H1 (cell line): ENCODE measurements at regions not wholly inside any gene's neighbourhood (a gene's known extent, or its start where the extent isn't known, plus 50 kb on each side); places are given as distances from the start of the nearest gene placed in this dataset.

Source experiments
- CTCF ChIA-PET: fragments of 300-600 bp; sonication (Branson Sonifier 250); formaldehyde crosslinking; loops from one replicate; lab custom pipeline; 2021; ENCODE audit not compliant: partially characterized antibody; lab: Charles Lee
- POLR2A ChIA-PET: fragments of 300-600 bp; sonication (Branson Sonifier 250); formaldehyde crosslinking; loops from one replicate; lab custom pipeline; 2021; ENCODE audit warnings: inconsistent platforms; ENCODE audit not compliant: partially characterized antibody; lab: Charles Lee
- DNase-seq, 2 experiments: peaks; one replicate each; pipeline versions ENCODE4 v3.0.0 to v3.0.0-alpha.2; 2010 to 2022; ENCODE audit warnings: low spot score in 2 of 2, low read depth in 1 of 2, mixed read lengths in 1 of 2
- FAIRE-seq: peaks from 2 replicates; lab custom pipeline; 2011; peaks lifted over from hg19 to GRCh38; lab: Jason Lieb, UNC
- H2AFZ ChIP-seq: 2 replicates; pipeline ENCODE4 v1.8.1; 2012; ENCODE audit warnings: low read length, inconsistent platforms
- H2AK5ac ChIP-seq: 2 replicates; pipeline ENCODE4 v1.6.1; 2013; ENCODE audit warnings: low read depth, low read length
- H2BK120ac ChIP-seq: replicated peaks from 2 replicates; pipeline ENCODE3; 2013; ENCODE audit warnings: low read depth, low read length, inconsistent platforms
- H2BK12ac ChIP-seq: 2 replicates; pipeline ENCODE4 v1.6.1; 2013; ENCODE audit warnings: low read depth, low read length
- H2BK15ac ChIP-seq: 2 replicates; pipeline ENCODE4 v1.6.1; 2013; ENCODE audit warnings: low read length
- H2BK20ac ChIP-seq: 2 replicates; pipeline ENCODE4 v1.6.1; 2013; ENCODE audit warnings: low read length
- H2BK5ac ChIP-seq: 2 replicates; pipeline ENCODE4 v1.6.1; 2013; ENCODE audit warnings: low read depth, low read length
- H3K14ac ChIP-seq: 2 replicates; pipeline ENCODE4 v1.6.1; 2013; ENCODE audit warnings: inconsistent platforms; ENCODE audit not compliant: insufficient read length
- H3K18ac ChIP-seq: 2 replicates; pipeline ENCODE4 v1.6.1; 2013; ENCODE audit warnings: low read length; ENCODE audit errors: extremely low read depth
- H3K23ac ChIP-seq: 2 replicates; pipeline ENCODE4 v1.6.1; 2013; ENCODE audit warnings: inconsistent platforms; ENCODE audit not compliant: insufficient read length
- H3K23me2 ChIP-seq: 2 replicates; pipeline ENCODE4 v1.6.1; 2013; ENCODE audit warnings: low read depth, low read length
- H3K27ac ChIP-seq: 2 replicates; pipeline ENCODE4 v1.6.1; 2011; ENCODE audit warnings: low read depth, low read length, inconsistent platforms
- H3K27me3 ChIP-seq, 4 experiments: replicated peaks in 1 of 4; 1 replicate in 1 of 4; 2 replicates in 3 of 4; pipeline versions ENCODE4 v1.6.1 to v1.8.1; 2011 to 2013; ENCODE audit warnings: low read length in 3 of 4, mild to moderate bottlenecking in 3 of 4, inconsistent platforms in 2 of 4, mixed read lengths in 2 of 4, moderate library complexity in 1 of 4; ENCODE audit not compliant: control insufficient read depth in 3 of 4, insufficient read depth in 3 of 4; ENCODE audit errors: extremely low read depth in 1 of 4
- H3K36me3 ChIP-seq, 4 experiments: 2 replicates each; pipeline versions ENCODE4 v1.6.1 to v1.8.1; 2011 to 2013; ENCODE audit warnings: mild to moderate bottlenecking in 4 of 4, low read length in 3 of 4, moderate library complexity in 2 of 4, control low read depth in 1 of 4, inconsistent platforms in 1 of 4; ENCODE audit not compliant: insufficient read depth in 4 of 4, control insufficient read depth in 2 of 4
- H3K4ac ChIP-seq: replicated peaks from 2 replicates; pipeline ENCODE3; 2013; ENCODE audit warnings: low read length, low read depth, mixed read lengths, inconsistent platforms; ENCODE audit not compliant: insufficient read length
- H3K4me1 ChIP-seq, 4 experiments: replicated peaks in 1 of 4; 1 replicate in 1 of 4; 2 replicates in 3 of 4; pipeline versions ENCODE4 v1.6.1 to v1.8.1; 2011 to 2013; ENCODE audit warnings: low read length in 3 of 4, inconsistent platforms in 2 of 4, mixed read lengths in 1 of 4; ENCODE audit not compliant: insufficient read depth in 4 of 4, control insufficient read depth in 3 of 4
- H3K4me2 ChIP-seq, 2 experiments: 2 replicates each; pipeline versions ENCODE4 v1.6.1 to v1.8.1; 2011 to 2013; ENCODE audit warnings: low read depth in 2 of 2, low read length in 2 of 2, control low read depth in 1 of 2, inconsistent platforms in 1 of 2, mild to moderate bottlenecking in 1 of 2; ENCODE audit not compliant: insufficient read depth in 1 of 2
- H3K4me3 ChIP-seq, 4 experiments: fragments of 200-600, 300-600 bp in 1 of 4; sonication (generic), shearing (Covaris generic), sonication (Bioruptor Twin) in 1 of 4; 2 replicates each; pipeline versions ENCODE4 v1.5.1 to v1.8.1; 2011 to 2016; ENCODE audit warnings: low read length in 4 of 4, low read depth in 3 of 4, control low read depth in 2 of 4, inconsistent platforms in 2 of 4, mild to moderate bottlenecking in 2 of 4, mixed read lengths in 1 of 4, moderate library complexity in 1 of 4; ENCODE audit not compliant: insufficient read depth in 2 of 4; ENCODE audit errors: extremely low read depth in 1 of 4
- H3K56ac ChIP-seq: replicated peaks from 2 replicates; pipeline ENCODE3; 2013; ENCODE audit warnings: low read depth, mild to moderate bottlenecking, mixed read lengths, low read length, inconsistent platforms; ENCODE audit not compliant: insufficient read length
- H3K79me1 ChIP-seq: 2 replicates; pipeline ENCODE4 v1.6.1; 2013; ENCODE audit warnings: low read depth, low read length, control low read depth
- H3K79me2 ChIP-seq, 2 experiments: 2 replicates each; pipeline versions ENCODE4 v1.6.1 to v1.8.1; 2012 to 2013; ENCODE audit warnings: low read length in 2 of 2, mild to moderate bottlenecking in 2 of 2, inconsistent platforms in 1 of 2; ENCODE audit not compliant: insufficient read depth in 2 of 2, control insufficient read depth in 1 of 2
- H3K9ac ChIP-seq, 4 experiments: replicated peaks in 1 of 4; 1 replicate in 1 of 4; 2 replicates in 3 of 4; pipeline versions ENCODE4 v1.6.1 to v1.8.1; 2011 to 2013; ENCODE audit warnings: low read depth in 3 of 4, low read length in 3 of 4, control low read depth in 2 of 4, mild to moderate bottlenecking in 2 of 4, moderate library complexity in 2 of 4, inconsistent platforms in 1 of 4; ENCODE audit errors: extremely low read depth in 1 of 4
- H3K9me3 ChIP-seq, 2 experiments: 2 replicates each; pipeline versions ENCODE4 v1.6.1 to v1.8.1; 2012 to 2013; ENCODE audit warnings: mild to moderate bottlenecking in 2 of 2, moderate library complexity in 2 of 2, control low read depth in 1 of 2, inconsistent platforms in 1 of 2, low read depth in 1 of 2, low read length in 1 of 2, mixed read lengths in 1 of 2; ENCODE audit not compliant: insufficient read depth in 2 of 2
- H4K20me1 ChIP-seq, 2 experiments: replicated peaks in 1 of 2; 2 replicates each; pipeline versions ENCODE3 to v1.8.1; 2011 to 2013; ENCODE audit warnings: inconsistent platforms in 2 of 2, low read length in 2 of 2, mild to moderate bottlenecking in 1 of 2; ENCODE audit not compliant: insufficient read depth in 2 of 2, control insufficient read depth in 1 of 2
- H4K5ac ChIP-seq: 2 replicates; pipeline ENCODE4 v1.6.1; 2013; ENCODE audit warnings: low read length, low read depth, mixed read lengths, inconsistent platforms; ENCODE audit not compliant: insufficient read length
- H4K8ac ChIP-seq: 2 replicates; pipeline ENCODE4 v1.8.0; 2013; ENCODE audit warnings: mild to moderate bottlenecking, moderate library complexity, low read length, inconsistent platforms; ENCODE audit not compliant: insufficient read depth; ENCODE audit errors: extremely low read depth
- H4K91ac ChIP-seq: replicated peaks from 2 replicates; pipeline ENCODE3; 2013; ENCODE audit warnings: low read length, mixed read lengths, inconsistent platforms; ENCODE audit not compliant: insufficient read length
- CTCF ChIP-seq, 3 experiments: IDR thresholded peaks; 1 replicate in 2 of 3; 2 replicates in 1 of 3; pipeline versions ENCODE4 v1.5.1 to v1.6.1; 2011; ENCODE audit warnings: low read length in 3 of 3, mild to moderate bottlenecking in 3 of 3, inconsistent platforms in 2 of 3, low read depth in 1 of 3, moderate library complexity in 1 of 3; ENCODE audit not compliant: insufficient read depth in 1 of 3; ENCODE audit errors: control extremely low read depth in 1 of 3
- JUND ChIP-seq: IDR thresholded peaks from 2 replicates; pipeline ENCODE4 v1.6.1; 2011; ENCODE audit warnings: mild to moderate bottlenecking, improper control_type of control experiment, low read length
- MAFK ChIP-seq: IDR thresholded peaks from 2 replicates; pipeline ENCODE4 v1.6.1; 2012; ENCODE audit warnings: low read depth, mild to moderate bottlenecking, improper control_type of control experiment, low read length
- WGBS, 2 experiments: shearing (Covaris generic) in 1 of 2; methylation state at CpG; one replicate each; pipeline versions ENCODE4 v1.1.6 to v1.1.7; 2013 to 2015; ENCODE audit warnings: low lambda C conversion rate in 2 of 2, mixed read lengths in 2 of 2, inconsistent platforms in 1 of 2, low coverage in 1 of 2, missing lambda C conversion rate in 1 of 2; ENCODE audit not compliant: insufficient replicate concordance in 2 of 2, insufficient coverage in 1 of 2, insufficient read length in 1 of 2; ENCODE audit errors: extremely low coverage in 1 of 2, missing lambda C conversion rate in 1 of 2; 5-methylcytosine and 5-hydroxymethylcytosine counted together

GRCh38 chr20:48193627-48194425 lies 408.5 kb upstream of the SULF2 start:
- no peak for TF ChIP-seq JUND
- TF ChIP-seq CTCF (IDR thresholded peaks at IDR 0.05; ENCODE audit: control extremely low read depth in 1 of 3, insufficient read depth in 1 of 3, low read depth in 1 of 3, low read length in 3 of 3) = no peak
- TF ChIP-seq MAFK = no peak
- Histone ChIP-seq H3K14ac (no peak overlapping the region), H4K8ac (no peak overlapping the region)

More at GRCh38 chr20:48193627-48194425, 408.5 kb upstream of the SULF2 start:
- Histone ChIP-seq H3K4me2 (no peak overlapping the region), H2BK5ac (no peak overlapping the region), H3K27ac (no peak overlapping the region), H4K5ac (no peak overlapping the region), H3K36me3 (no peaks in the 10 kb centered on the region), H3K23me2 (no peaks in the 10 kb centered on the region), H2BK20ac (no peak overlapping the region), H3K4ac (no peak overlapping the region), H3K79me2 (no peaks in the 10 kb centered on the region), H2BK120ac (no peak overlapping the region), H2BK12ac (no peak overlapping the region), H3K23ac (no peak overlapping the region), H2AK5ac (no peak overlapping the region), H3K79me1 (no peaks in the 10 kb centered on the region), H4K91ac (no peak overlapping the region), H4K20me1 (no peaks in the 10 kb centered on the region), H3K4me3 (no peak overlapping the region), H3K9me3 (0 out of 4 replicates have a peak, but pooled peaks cover 0 to 2% of the 10 kb centered on the region in 2 experiments), H2BK15ac (no peak overlapping the region), H2AFZ (no peak overlapping the region), H3K9ac (no peak overlapping the region), H3K27me3 (no peaks in the 10 kb centered on the region), H3K18ac (no peak overlapping the region), H3K56ac (no peak overlapping the region), H3K4me1 (peaks cover 0 to 2% (median 0%) of the 10 kb centered on the region in 4 experiments; a peak in 1 of 7 replicates)
- ChIA-PET CTCF (interaction anchor here (1.0 to 2.4 kb wide), 2 partner anchors 15 to 339 kb away, joined by 3 to 8 read pairs; no protein-coding TSS in a partner anchor), POLR2A (no interaction called here)
- FAIRE-seq (no peak), DNase-seq (no peak)
- 85% methylated on average over 11 of the region's 11 CpGs; no CpG with 5 or more reads in 1 of the 2 experiments for WGBS, 2 experiments
